Cardiac muscle cell (in vitro differentiated cells and primary cell): ENCODE measurements at regions not wholly inside any gene's neighbourhood (a gene's known extent, or its start where the extent isn't known, plus 50 kb on each side); places are given as distances from the start of the nearest gene placed in this dataset.
A peak's percentile ranks its signal among the peaks of the same experiment; 100 is the strongest.

Experiments used
- DNase-seq, 2 donors: peaks; one replicate each; pipeline versions ENCODE4 v3.0.0 to v3.0.0-alpha.2; 2010 to 2017; ENCODE audit warnings: low read depth in 1 of 2, low spot score in 1 of 2
- H3K27ac ChIP-seq: fragments of 200-600 bp; sonication (generic); 2 replicates; pipeline ENCODE4 v1.5.1; 2016
- H3K27me3 ChIP-seq: fragments of 200-600 bp; sonication (generic); 2 replicates; pipeline ENCODE4 v1.6.0; 2016; ENCODE audit warnings: control low read depth
- H3K36me3 ChIP-seq: fragments of 200-600 bp; sonication (generic); 2 replicates; pipeline ENCODE4 v1.5.1; 2016; ENCODE audit warnings: control low read depth
- H3K4me1 ChIP-seq: fragments of 200-600 bp; sonication (generic); 2 replicates; pipeline ENCODE4 v1.8.1; 2017; ENCODE audit warnings: low read depth, mild to moderate bottlenecking, mixed run types
- H3K4me3 ChIP-seq: fragments of 200-600 bp; sonication (generic); 2 replicates; pipeline ENCODE4 v1.5.1; 2016; ENCODE audit warnings: mild to moderate bottlenecking
- H3K9me3 ChIP-seq: fragments of 200-600 bp; sonication (generic); 2 replicates; pipeline ENCODE4 v1.5.1; 2017; ENCODE audit warnings: low read depth, mild to moderate bottlenecking, control low read depth
- CTCF ChIP-seq: IDR thresholded peaks from 2 replicates; pipeline ENCODE4 v1.5.1; 2012; ENCODE audit warnings: low read depth, mild to moderate bottlenecking, low read length

GRCh38 chr3:176879710-176880109, 317.6 kb downstream of the TBL1XR1 start:
- H3K27me3 ChIP-seq: no peaks in the 10 kb centered on the region
- no peaks in the 10 kb centered on the region for H3K9me3 ChIP-seq
- TF ChIP-seq CTCF: no peak
- no peak overlapping the region for H3K4me3 ChIP-seq
- no peak overlapping the region for H3K27ac ChIP-seq
- H3K4me1 ChIP-seq: no peaks in the 10 kb centered on the region
- no peak for DNase-seq
- H3K36me3 ChIP-seq: no peaks in the 10 kb centered on the region

GRCh38 chr3:176873261-176873660, 324.0 kb downstream of the TBL1XR1 start:
- DNase-seq: no peak
- no peak overlapping the region for H3K4me3 ChIP-seq
- H3K27me3 ChIP-seq: no peaks in the 10 kb centered on the region
- no peak overlapping the region for H3K27ac ChIP-seq
- TF ChIP-seq CTCF: no peak
- peaks cover 7% of the 10 kb centered on the region for H3K4me1 ChIP-seq
- H3K9me3 ChIP-seq: no peaks in the 10 kb centered on the region
- H3K36me3 ChIP-seq: no peaks in the 10 kb centered on the region

- Histone ChIP-seq H3K4me1 (peaks cover 7% of the 10 kb centered on the region), H3K4me3 (no peak overlapping the region), H3K36me3 (no peaks in the 10 kb centered on the region), H3K27me3 (no peaks in the 10 kb centered on the region), H3K27ac (no peak overlapping the region), H3K9me3 (no peaks in the 10 kb centered on the region)
- peak; percentile 72 to 79 for DNase-seq
- peak; percentile 94 for TF ChIP-seq CTCF
Measured at GRCh38 chr3:176872771-176873209, 324.5 kb downstream of the TBL1XR1 start.

- Histone ChIP-seq H3K36me3 (no peaks in the 10 kb centered on the region), H3K27ac (no peak overlapping the region), H3K4me1 (peaks cover 7% of the 10 kb centered on the region), H3K4me3 (no peak overlapping the region), H3K27me3 (no peaks in the 10 kb centered on the region), H3K9me3 (no peaks in the 10 kb centered on the region)
- TF ChIP-seq CTCF: no peak
- DNase-seq: no peak
Measured at GRCh38 chr3:176870451-176870850, 326.8 kb downstream of the TBL1XR1 start.

- no peak overlapping the region for H3K4me3 ChIP-seq
- H3K27ac ChIP-seq: no peak overlapping the region
- peaks cover 7% of the 10 kb centered on the region for H3K4me1 ChIP-seq
- H3K27me3 ChIP-seq: no peaks in the 10 kb centered on the region
- H3K36me3 ChIP-seq: no peaks in the 10 kb centered on the region
- H3K9me3 ChIP-seq: no peaks in the 10 kb centered on the region
- no peak for TF ChIP-seq CTCF
- DNase-seq: no peak
Measured at GRCh38 chr3:176867681-176868663, 329.3 kb downstream of the TBL1XR1 start.
